DMS53 treated with DMSO at 0.1 percent for 48 hours (cell line): ENCODE measurements at regions not wholly inside any gene's neighbourhood (a gene's known extent, or its start where the extent isn't known, plus 50 kb on each side); places are given as distances from the start of the nearest gene placed in this dataset.
"Not testable (repeated sequence)": the region's sequence is repeated elsewhere in the genome, so short reads cannot be mapped to it uniquely, and the experiment has no call there.

ENCODE experiments used
- DNase-seq: peaks from one replicate; lab custom pipeline; 2025; ENCODE audit not compliant: unreplicated experiment; lab: John Stamatoyannopoulos, UW

GRCh38 chrX:88828011-88828410 is 81.0 kb downstream of the CPXCR1 start:
- no peak for DNase-seq

DNA sequence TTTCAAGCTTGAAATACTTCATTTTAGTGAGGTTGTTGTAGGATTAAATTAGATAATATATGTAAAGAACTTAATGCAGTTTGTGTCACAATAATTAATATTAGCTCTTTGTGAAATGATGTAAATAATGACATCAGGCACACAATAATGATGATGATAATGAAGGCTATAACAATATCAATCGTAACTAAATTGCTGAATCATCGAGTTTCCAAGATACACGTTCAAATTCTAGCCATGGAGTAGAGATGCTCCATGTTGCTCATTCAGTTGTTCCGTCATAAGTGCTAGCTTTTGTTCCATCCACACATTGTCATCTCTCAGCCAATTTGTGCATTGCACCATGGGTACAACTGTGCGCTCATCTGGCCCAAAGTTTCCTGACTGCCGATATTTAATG is 83.1 kb downstream of the CPXCR1 start:
- DNase-seq: no peak

DNA sequence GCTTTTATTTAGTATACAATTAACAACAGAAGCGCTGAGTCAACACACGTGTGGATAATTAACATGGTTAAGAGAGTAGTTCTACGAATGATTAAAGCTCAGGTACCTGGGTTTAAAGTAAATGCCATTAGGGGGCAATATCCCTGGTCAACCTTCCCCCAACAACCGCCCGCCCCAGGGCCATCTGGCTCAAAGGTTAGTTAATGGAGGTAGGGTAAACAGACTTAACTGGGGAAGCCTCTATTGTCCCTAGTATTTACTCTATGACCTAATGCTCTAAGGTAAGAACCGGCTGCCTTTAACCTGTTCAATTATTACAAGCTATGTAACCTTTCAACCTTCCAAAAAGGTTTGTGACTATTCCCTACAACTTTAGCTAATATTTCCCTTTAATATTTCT is 90.7 kb downstream of the CPXCR1 start:
- DNase-seq: peak; percentile 59

GRCh38 chrX:88838392-88838791 is 91.4 kb downstream of the CPXCR1 start:
- DNase-seq: no peak

DNA sequence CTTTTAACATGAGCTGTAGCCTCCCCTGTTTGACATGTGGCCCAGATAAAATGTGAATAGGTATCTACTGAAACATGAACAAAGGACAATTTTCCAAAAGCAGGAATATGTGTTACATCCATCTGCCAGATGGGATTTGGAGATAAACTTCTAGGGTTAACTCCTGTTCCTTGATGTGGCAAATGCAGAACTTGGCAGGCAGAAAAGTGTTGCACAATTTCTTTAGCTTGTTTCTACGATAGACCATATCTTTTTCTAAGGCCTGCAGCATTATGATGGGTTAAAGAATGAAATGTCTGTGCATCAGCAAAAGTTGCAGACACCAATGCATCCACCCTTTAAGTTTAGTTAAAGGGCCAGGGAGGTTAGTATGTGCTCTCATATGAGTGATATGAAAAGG is 96.8 kb downstream of the CPXCR1 start:
- DNase-seq: not testable (repeated sequence)

DNA sequence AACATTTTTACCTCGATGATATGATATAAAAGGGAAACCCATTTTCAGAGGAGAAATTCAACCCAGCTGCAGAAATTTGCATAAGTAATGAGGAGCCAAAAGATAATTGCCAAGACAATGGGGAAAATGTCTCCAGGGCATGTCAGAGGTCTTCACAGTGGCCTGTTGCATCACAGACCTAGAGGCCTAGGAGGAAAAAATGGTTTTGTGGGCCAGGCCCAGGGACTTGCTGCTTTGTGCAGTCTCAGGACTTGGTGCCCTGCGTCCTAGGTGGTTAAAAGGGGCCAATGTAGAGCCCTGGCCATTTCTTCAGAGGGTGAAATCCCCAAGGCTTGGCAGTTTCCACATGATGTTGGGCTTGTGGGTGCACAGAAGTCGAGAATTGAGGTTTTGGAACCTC is 106.9 kb downstream of the CPXCR1 start:
- no peak for DNase-seq

DNA sequence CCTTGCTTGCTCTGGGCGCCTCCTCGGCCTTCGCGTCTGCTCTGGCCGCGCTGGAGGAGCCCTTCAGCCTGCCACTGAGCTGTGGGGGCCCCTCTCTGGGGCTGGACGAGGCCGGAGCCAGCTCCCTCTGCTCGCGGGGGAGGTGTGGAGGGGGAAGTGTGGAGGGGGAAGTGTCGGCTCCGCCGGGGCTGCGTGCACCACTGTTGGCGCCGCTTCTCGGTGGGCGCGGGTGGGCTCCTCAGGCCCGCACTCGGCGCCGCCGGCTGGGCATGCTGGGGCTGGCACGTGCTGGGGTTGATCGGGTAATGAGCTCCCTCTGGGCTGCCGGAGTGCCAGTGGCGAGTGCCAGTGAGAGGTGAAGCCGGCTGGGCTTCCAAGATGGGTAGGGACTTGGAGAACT is 116.7 kb downstream of the CPXCR1 start:
- DNase-seq: no peak

DNA sequence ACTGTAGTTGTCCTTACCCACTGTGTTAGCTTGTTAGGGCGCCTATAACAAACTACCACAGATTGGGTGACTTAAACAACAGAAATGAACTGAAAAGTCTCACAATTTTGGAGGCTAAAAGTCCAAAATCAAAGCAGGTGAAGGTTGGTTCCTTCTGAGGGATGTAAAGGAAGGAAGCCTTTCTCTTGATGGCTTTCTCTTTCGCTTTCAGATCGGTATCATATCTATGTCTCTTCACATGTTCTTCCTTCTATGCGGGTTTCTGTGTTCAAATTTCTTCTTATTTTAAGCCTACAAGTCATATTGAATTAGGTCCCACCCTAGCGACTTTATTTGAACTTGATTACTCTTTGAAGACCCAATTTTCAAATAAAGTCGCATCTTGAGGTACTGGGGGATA is 118.6 kb downstream of the CPXCR1 start:
- DNase-seq: no peak

DNA sequence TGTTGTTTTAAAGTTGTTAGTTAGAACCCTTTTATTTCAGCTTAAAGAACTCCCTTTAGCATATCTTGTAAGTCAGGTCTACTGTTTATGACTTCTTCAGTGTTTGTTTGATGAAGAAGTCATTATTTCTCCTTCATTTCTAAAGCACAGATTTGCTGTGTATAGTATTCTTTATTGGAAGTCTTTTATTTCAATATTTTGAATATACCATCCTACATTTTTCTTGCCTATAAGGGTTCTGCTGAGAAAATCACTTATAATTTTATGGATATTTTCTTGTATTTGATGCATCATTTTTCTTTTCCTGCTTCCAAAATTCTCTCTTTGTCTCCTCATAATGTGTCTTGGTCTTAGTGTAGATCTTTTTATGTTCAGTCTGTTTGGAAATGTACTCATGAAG is 134.5 kb downstream of the CPXCR1 start:
- no peak for DNase-seq

DNA sequence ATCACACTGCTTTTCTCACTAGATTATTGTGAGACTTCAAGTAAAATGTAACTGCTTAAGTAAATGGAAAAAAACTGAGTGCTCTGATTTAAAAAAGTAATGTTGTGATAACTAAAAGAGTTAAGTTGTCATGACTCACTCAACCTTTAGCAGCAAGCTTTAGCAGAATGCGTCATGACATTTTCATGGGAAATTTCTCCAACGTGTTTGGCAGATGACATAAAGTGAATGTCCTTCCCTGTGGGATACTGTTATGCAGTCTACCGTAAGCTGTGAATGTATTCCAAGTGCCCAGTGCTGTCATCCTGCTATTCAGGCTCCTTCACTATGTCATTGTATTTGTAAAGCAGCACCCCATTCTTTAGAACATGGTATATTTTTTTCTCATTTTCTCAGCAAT is 136.2 kb downstream of the CPXCR1 start:
- peak; percentile 7 for DNase-seq

- peak; percentile 83 for DNase-seq
Measured at GRCh38 chrX:88886908-88887307, 139.9 kb downstream of the CPXCR1 start.

DNA sequence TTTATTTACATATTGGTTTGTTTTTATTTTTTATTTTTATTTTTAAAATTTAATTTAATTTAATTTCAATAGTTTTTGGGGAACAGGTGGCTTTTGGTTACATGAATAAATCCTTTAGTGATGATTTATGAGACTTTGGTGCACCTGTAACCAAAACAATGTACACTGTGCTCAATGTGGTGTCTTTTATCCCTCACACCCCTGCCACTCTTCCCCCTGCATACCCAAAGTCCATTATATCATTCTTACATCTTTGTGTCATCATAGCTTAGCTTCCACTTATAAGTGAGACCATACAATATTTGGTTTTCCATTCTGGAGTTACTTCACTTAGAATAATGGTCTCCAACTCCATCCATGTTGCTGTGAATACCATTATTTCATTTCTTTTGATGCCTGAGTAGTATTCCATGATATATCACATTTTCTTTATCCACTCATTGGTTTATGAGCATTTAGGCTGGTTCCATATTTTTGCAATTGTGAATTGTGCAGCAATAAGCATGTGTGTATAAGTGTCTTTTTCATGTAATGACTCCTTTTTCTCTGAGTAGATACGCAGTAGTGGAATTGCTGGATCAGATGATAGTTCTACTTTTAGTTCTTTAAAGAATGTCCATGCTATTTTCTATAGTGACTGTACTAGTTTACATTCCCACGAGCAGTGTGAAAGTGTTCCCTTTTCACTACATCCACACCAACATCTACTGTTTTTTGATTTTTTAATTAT is 157.1 kb downstream of the CPXCR1 start:
- no peak for DNase-seq

DNA sequence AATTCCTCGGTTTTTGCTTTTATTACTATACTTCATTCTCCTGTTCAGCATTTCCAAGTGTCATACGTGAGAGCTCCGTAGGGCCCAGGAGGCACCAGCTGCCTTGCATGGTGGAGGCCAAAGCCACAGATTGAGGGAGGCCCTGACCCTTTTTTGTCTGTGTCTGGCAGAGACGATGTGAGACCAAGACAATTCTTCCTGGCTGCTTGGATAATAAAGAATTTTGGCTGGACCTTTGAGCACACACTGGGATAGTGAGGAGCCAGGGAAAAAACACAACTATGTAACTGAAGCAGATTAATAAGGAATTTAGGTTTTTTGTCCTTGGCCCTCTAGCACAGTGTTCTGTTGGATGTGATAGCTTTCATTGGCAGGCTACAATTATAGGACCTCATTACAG is 161.0 kb downstream of the CPXCR1 start:
- no peak for DNase-seq

DNA sequence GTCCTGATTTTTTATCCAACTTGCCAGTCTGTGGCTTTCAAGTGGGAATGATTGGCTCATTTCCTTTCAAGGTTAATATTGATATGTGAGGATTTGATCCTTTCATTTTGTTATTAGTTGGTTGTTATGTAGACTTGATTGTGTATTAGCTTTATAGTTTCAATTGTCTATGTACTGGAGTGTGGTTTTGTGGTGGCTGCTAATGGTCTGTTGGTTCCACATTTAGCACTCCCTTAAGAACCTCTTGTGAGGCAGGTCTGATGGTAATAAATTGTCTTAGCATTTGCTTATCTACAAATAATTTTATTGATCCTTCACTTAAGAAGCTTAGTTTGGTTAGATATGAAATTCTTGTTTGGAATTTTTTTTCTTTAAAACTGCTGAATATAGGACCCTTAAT is 190.6 kb downstream of the CPXCR1 start:
- no peak for DNase-seq

GRCh38 chrX:88940904-88941303 is 193.9 kb downstream of the CPXCR1 start:
- no peak for DNase-seq

- no peak for DNase-seq
Measured at GRCh38 chrX:88944661-88945060, 197.6 kb downstream of the CPXCR1 start.

DNA sequence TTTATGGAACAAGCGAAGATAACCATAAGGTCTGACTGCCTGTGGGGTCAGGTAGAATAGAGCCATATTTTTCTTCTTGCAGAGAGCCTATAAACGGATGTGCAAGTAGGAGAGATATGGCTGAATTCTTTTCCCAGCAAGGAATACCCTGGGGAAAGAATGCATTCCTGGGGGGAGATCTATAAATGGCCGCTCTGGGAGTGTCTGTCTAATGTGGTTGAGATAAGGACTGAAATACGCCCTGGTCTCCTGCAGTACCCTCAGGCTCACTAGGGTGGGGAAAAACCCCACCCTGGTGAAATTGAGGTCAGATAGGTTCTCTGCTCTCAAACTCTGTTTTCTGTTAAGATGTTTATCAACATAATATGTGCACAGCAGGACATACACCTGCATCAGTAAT is 209.0 kb downstream of the CPXCR1 start:
- not testable (repeated sequence) for DNase-seq

- no peak for DNase-seq
Measured at GRCh38 chrX:88977835-88978234, 230.8 kb downstream of the CPXCR1 start.

DNA sequence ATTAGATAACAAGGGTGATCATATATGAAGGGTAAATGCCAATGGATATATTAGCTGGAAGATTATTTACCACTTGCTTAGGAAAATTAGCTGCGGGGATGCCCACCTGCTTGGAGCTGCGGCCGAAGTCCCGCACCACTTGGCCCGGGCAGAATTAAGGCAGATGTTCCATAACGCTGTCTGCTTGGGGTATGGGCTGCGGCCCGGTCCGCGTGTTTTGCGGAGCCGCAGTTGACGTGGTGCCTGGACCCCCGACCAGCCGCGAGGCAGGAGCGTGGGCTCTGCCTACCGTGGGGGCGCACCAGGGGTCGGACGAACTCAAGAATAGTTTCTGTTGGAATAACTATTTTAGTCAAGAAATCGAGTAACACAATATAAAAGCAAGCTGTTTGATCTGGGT is 235.2 kb downstream of the CPXCR1 start:
- no peak for DNase-seq

GRCh38 chrX:88982933-88983332 is 235.9 kb downstream of the CPXCR1 start:
- no peak for DNase-seq

DNA sequence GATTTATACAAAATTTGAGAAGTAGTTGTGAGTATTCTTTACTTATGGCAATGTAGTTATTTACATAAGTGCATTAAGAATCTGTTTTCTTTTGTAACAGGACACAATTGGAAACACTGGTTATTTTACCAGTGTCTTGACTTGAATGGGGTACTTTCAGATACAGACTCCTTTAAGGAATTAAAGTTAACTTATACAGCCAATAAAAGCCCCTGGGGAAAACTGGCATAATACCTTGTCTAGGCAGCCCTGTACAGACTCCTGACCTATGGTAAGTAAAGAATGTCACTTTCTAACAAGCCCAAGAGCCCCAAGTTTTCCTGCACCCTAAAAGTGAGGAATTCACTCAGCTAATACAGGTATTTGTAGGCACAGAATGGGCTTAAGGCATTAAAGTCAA is 241.8 kb downstream of the CPXCR1 start:
- no peak for DNase-seq

GRCh38 chrX:88990882-88991582 is 244.0 kb downstream of the CPXCR1 start:
- DNase-seq: no peak
